ENCODE measurements at regions not wholly inside any gene's neighbourhood (a gene's known extent, or its start where the extent isn't known, plus 50 kb on each side); places are given as distances from the start of the nearest gene placed in this dataset.

- Histone ChIP-seq H3K4me2 (ENCODE audit: extremely low read depth, insufficient read depth, low read length) (no peak overlapping the region), H3K27me3 (ENCODE audit: control insufficient read depth, insufficient read depth, low read length) (no peaks in the 10 kb centered on the region), H3K9ac (ENCODE audit: insufficient read depth, low read length) (no peak overlapping the region), H3K4me3 (replicated peaks in 1 of 4; ENCODE audit: control extremely low read depth in 1 of 4, insufficient read depth in 1 of 4, low read depth in 3 of 4, low read length in 4 of 4) (no peak overlapping the region), H3K4me1 (ENCODE audit: control insufficient read depth, extremely low read depth, insufficient read depth, low read length) (no peaks in the 10 kb centered on the region), H4K20me1 (ENCODE audit: control insufficient read depth, extremely low read depth, insufficient read depth, low read length) (no peaks in the 10 kb centered on the region), H2AFZ (ENCODE audit: low read length) (no peak overlapping the region), H3K36me3 (ENCODE audit: control insufficient read depth, insufficient read depth, low read length) (no peaks in the 10 kb centered on the region), H3K79me2 (ENCODE audit: control insufficient read depth, insufficient read depth, low read length) (no peaks in the 10 kb centered on the region), H3K27ac (ENCODE audit: insufficient read depth, low read length) (no peak overlapping the region), H3K9me3 (ENCODE audit: control insufficient read depth, insufficient read depth, low read depth, low read length) (no peaks in the 10 kb centered on the region)
- no peak for DNase-seq (ENCODE audit: low read depth in 2 of 2)
- TF ChIP-seq, protein P1, sequence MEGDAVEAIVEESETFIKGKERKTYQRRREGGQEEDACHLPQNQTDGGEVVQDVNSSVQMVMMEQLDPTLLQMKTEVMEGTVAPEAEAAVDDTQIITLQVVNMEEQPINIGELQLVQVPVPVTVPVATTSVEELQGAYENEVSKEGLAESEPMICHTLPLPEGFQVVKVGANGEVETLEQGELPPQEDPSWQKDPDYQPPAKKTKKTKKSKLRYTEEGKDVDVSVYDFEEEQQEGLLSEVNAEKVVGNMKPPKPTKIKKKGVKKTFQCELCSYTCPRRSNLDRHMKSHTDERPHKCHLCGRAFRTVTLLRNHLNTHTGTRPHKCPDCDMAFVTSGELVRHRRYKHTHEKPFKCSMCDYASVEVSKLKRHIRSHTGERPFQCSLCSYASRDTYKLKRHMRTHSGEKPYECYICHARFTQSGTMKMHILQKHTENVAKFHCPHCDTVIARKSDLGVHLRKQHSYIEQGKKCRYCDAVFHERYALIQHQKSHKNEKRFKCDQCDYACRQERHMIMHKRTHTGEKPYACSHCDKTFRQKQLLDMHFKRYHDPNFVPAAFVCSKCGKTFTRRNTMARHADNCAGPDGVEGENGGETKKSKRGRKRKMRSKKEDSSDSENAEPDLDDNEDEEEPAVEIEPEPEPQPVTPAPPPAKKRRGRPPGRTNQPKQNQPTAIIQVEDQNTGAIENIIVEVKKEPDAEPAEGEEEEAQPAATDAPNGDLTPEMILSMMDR (conservative IDR thresholded peaks at IDR 0.05 in 1 of 2, IDR thresholded peaks at IDR 0.05 in 1 of 2; ENCODE audit: low read depth in 1 of 2, low read length in 2 of 2): no peak
- no peak for TF ChIP-seq EZH2 (IDR thresholded peaks at IDR 0.05; ENCODE audit: low read length, missing control alignments)
These were observed 143.6 kb upstream of the ANO5 start for GRCh38 chr11:22049276-22049675.

DNA sequence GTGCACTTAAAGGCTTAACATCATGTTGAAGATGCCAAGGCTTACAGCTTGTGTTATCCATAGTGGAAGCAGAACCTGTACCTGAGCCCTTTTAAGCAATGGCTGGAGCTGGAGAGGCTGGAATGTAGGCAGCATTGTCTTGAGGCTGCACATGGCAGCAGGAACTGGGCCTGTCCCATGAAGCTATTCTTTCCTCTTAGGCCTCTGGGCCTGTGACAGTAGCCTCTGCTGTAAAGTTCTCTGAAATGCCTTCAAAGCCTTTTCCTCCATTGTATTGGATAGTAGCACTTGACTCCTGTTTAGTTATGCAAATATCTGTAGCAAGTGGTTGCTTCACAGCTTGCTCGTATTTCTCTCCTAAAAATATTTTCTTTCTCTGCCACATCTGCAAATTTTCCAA is 127.4 kb upstream of the ANO5 start:
- no peaks in the 10 kb centered on the region for H3K79me2 ChIP-seq (ENCODE audit: control insufficient read depth, insufficient read depth, low read length)
- no peaks in the 10 kb centered on the region for H3K4me1 ChIP-seq (ENCODE audit: control insufficient read depth, extremely low read depth, insufficient read depth, low read length)
- no peak overlapping the region for H3K9ac ChIP-seq (ENCODE audit: insufficient read depth, low read length)
- H3K27me3 ChIP-seq (ENCODE audit: control insufficient read depth, insufficient read depth, low read length): no peaks in the 10 kb centered on the region
- no peak overlapping the region for H3K27ac ChIP-seq (ENCODE audit: insufficient read depth, low read length)
- DNase-seq (ENCODE audit: low read depth in 2 of 2): no peak
- no peaks in the 10 kb centered on the region for H4K20me1 ChIP-seq (ENCODE audit: control insufficient read depth, extremely low read depth, insufficient read depth, low read length)
- H3K36me3 ChIP-seq (ENCODE audit: control insufficient read depth, insufficient read depth, low read length): no peaks in the 10 kb centered on the region
- H2AFZ ChIP-seq (ENCODE audit: low read length): no peak overlapping the region
- no peak for TF ChIP-seq EZH2 (IDR thresholded peaks at IDR 0.05; ENCODE audit: low read length, missing control alignments)
- TF ChIP-seq, protein P1 (conservative IDR thresholded peaks at IDR 0.05 in 1 of 2, IDR thresholded peaks at IDR 0.05 in 1 of 2; ENCODE audit: low read depth in 1 of 2, low read length in 2 of 2): no peak
- H3K4me2 ChIP-seq (ENCODE audit: extremely low read depth, insufficient read depth, low read length): no peak overlapping the region
- no peaks in the 10 kb centered on the region for H3K9me3 ChIP-seq (ENCODE audit: control insufficient read depth, insufficient read depth, low read depth, low read length)
- H3K4me3 ChIP-seq (replicated peaks in 1 of 4; ENCODE audit: control extremely low read depth in 1 of 4, insufficient read depth in 1 of 4, low read depth in 3 of 4, low read length in 4 of 4): no peak overlapping the region

DNA sequence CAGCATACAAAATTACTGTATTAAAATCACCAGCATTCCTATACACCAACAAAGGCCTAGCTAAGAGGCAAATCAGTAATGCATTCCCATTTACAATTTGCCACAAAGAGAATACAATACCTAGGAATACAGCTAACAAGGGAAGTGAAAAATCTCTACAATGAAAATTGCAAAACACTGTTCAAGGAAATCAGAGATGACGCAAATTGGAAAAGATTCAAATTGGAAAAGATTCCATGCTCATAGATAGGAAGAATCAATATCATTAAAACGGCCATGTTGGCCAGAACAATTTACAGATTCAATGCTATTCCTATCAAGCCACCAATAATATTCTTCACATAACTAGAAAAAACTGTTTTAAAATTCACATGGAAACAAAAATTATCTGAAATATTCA is 123.0 kb upstream of the ANO5 start:
- H4K20me1 ChIP-seq (ENCODE audit: control insufficient read depth, extremely low read depth, insufficient read depth, low read length): no peaks in the 10 kb centered on the region
- H3K27ac ChIP-seq (ENCODE audit: insufficient read depth, low read length): no peak overlapping the region
- H3K9ac ChIP-seq (ENCODE audit: insufficient read depth, low read length): no peak overlapping the region
- H3K79me2 ChIP-seq (ENCODE audit: control insufficient read depth, insufficient read depth, low read length): no peaks in the 10 kb centered on the region
- TF ChIP-seq, protein P1 (conservative IDR thresholded peaks at IDR 0.05 in 1 of 2, IDR thresholded peaks at IDR 0.05 in 1 of 2; ENCODE audit: low read depth in 1 of 2, low read length in 2 of 2): no peak
- no peak for TF ChIP-seq EZH2 (IDR thresholded peaks at IDR 0.05; ENCODE audit: low read length, missing control alignments)
- H3K27me3 ChIP-seq (ENCODE audit: control insufficient read depth, insufficient read depth, low read length): no peaks in the 10 kb centered on the region
- no peak overlapping the region for H3K4me2 ChIP-seq (ENCODE audit: extremely low read depth, insufficient read depth, low read length)
- no peaks in the 10 kb centered on the region for H3K4me1 ChIP-seq (ENCODE audit: control insufficient read depth, extremely low read depth, insufficient read depth, low read length)
- no peak overlapping the region for H2AFZ ChIP-seq (ENCODE audit: low read length)
- no peaks in the 10 kb centered on the region for H3K9me3 ChIP-seq (ENCODE audit: control insufficient read depth, insufficient read depth, low read depth, low read length)
- H3K4me3 ChIP-seq (replicated peaks in 1 of 4; ENCODE audit: control extremely low read depth in 1 of 4, insufficient read depth in 1 of 4, low read depth in 3 of 4, low read length in 4 of 4): no peak overlapping the region
- H3K36me3 ChIP-seq (ENCODE audit: control insufficient read depth, insufficient read depth, low read length): no peaks in the 10 kb centered on the region
- no peak for DNase-seq (ENCODE audit: low read depth in 2 of 2)
